GM12878 (cell line): ENCODE measurements at regions not wholly inside any gene's neighbourhood (a gene's known extent, or its start where the extent isn't known, plus 50 kb on each side); places are given as distances from the start of the nearest gene placed in this dataset.

Experiments used
- ATAC-seq: fragments of 200-7000 bp; cut with Tn5 transposase; 3 replicates; pipeline ENCODE4 v1.9.1; 2020; ENCODE audit warnings: mild to moderate bottlenecking, moderate library complexity
- BruUV-seq: library from RNA; stranded (reverse); fragments of 400-500 nt; replicated peaks from 2 replicates; lab custom pipeline; 2021; lab: Mats Ljungman, UMichigan
- CTCF ChIA-PET: fragments of 300-600 bp; sonication (Branson Sonifier 250); formaldehyde crosslinking; extraction: SDS; loops from one replicate; lab custom pipeline; 2021; ENCODE audit warnings: inconsistent platforms; lab: Yijun Ruan, JAX
- POLR2A ChIA-PET: fragments of 350-600 bp; formaldehyde crosslinking; extraction: SDS; loops from one replicate; lab custom pipeline; 2021; ENCODE audit warnings: inconsistent platforms; lab: Charles Lee
- RAD21 ChIA-PET: fragments of 300-600 bp; sonication (Branson Sonifier 250); formaldehyde crosslinking; loops from one replicate; lab custom pipeline; 2023; ENCODE audit warnings: antibody characterized with exemption; ENCODE audit not compliant: unreplicated experiment; lab: Charles Lee
- SMC1A ChIA-PET: fragments of 300-600 bp; sonication (Branson Sonifier 250); formaldehyde crosslinking; loops from one replicate; lab custom pipeline; 2023; ENCODE audit not compliant: unreplicated experiment, uncharacterized antibody; lab: Charles Lee
- DNase-seq: peaks from one replicate; pipeline ENCODE4 v3.0.0-alpha.2; 2011; ENCODE audit warnings: low read depth, low spot score
- FAIRE-seq: peaks from 3 replicates; lab custom pipeline; 2011; peaks lifted over from hg19 to GRCh38; lab: Jason Lieb, UNC
- H2AFZ ChIP-seq: 2 replicates; pipeline ENCODE4 v1.6.0; 2011; ENCODE audit warnings: low read depth, low read length, control low read depth; ENCODE audit not compliant: control insufficient read depth
- H3K27ac ChIP-seq: 2 replicates; pipeline ENCODE4 v1.5.1; 2011; ENCODE audit warnings: control low read depth; ENCODE audit not compliant: control insufficient read depth, insufficient read depth
- H3K27me3 ChIP-seq, 2 experiments: replicated peaks in 1 of 2; 2 replicates each; pipeline versions ENCODE4 v1.6.0 to v1.6.1; 2011; ENCODE audit warnings: low read length in 1 of 2; ENCODE audit not compliant: control insufficient read depth in 2 of 2, insufficient read depth in 2 of 2
- H3K36me3 ChIP-seq, 2 experiments: 2 replicates each; pipeline ENCODE4 v1.5.1; 2011; ENCODE audit warnings: low read length in 1 of 2; ENCODE audit not compliant: control insufficient read depth in 2 of 2, insufficient read depth in 2 of 2
- H3K4me1 ChIP-seq: 2 replicates; pipeline ENCODE4 v1.6.1; 2011; ENCODE audit warnings: mild to moderate bottlenecking, low read length, moderate library complexity, mixed read lengths; ENCODE audit not compliant: control insufficient read depth, insufficient read depth
- H3K4me2 ChIP-seq: 2 replicates; pipeline ENCODE4 v1.6.0; 2011; ENCODE audit warnings: control low read depth; ENCODE audit not compliant: control insufficient read depth, insufficient read depth
- H3K4me3 ChIP-seq: fragments of 200-600 bp; sonication (generic); 2 replicates; pipeline ENCODE4 v1.5.1; 2016
- H3K79me2 ChIP-seq: 2 replicates; pipeline ENCODE4 v1.6.0; 2011; ENCODE audit warnings: low read length; ENCODE audit not compliant: control insufficient read depth, insufficient read depth
- H3K9ac ChIP-seq: 2 replicates; pipeline ENCODE4 v1.8.0; 2011; ENCODE audit warnings: low read length, control low read depth, mixed read lengths; ENCODE audit not compliant: control insufficient read depth, insufficient read depth
- H3K9me3 ChIP-seq: replicated peaks from 3 replicates; pipeline ENCODE4 v1.5.1; 2011; ENCODE audit warnings: mild to moderate bottlenecking, low read length; ENCODE audit not compliant: control insufficient read depth, insufficient read depth
- H4K20me1 ChIP-seq: 2 replicates; pipeline ENCODE4 v1.6.0; 2011; ENCODE audit not compliant: control insufficient read depth, insufficient read depth
- ATF2 ChIP-seq: IDR thresholded peaks from 2 replicates; pipeline ENCODE4 v1.6.1; 2012; ENCODE audit warnings: low read length, inconsistent platforms
- CREM ChIP-seq: IDR thresholded peaks from 2 replicates; pipeline ENCODE4 v1.6.1; 2014; ENCODE audit warnings: antibody characterized with exemption, low read depth
- E2F8 ChIP-seq: fragments of 450-650 bp; IDR thresholded peaks from 2 replicates; pipeline ENCODE4 v1.6.1; 2018; ENCODE audit warnings: mild to moderate bottlenecking, low read depth, moderate library complexity; ENCODE audit not compliant: partially characterized antibody
- FOS ChIP-seq: IDR thresholded peaks from 3 replicates; pipeline ENCODE4 v1.6.1; 2011; ENCODE audit warnings: borderline replicate concordance; ENCODE audit not compliant: insufficient read length; ENCODE audit errors: extremely low read depth
- GATAD2B ChIP-seq: fragments of 450-650 bp; conservative IDR thresholded peaks from 2 replicates; pipeline ENCODE4 v1.6.1; 2017; ENCODE audit warnings: low read depth, mild to moderate bottlenecking, moderate library complexity
- HDAC6 ChIP-seq: fragments of 200-600 bp; sonication (generic); IDR thresholded peaks from one replicate; pipeline ENCODE4 v1.8.0; 2017; ENCODE audit warnings: antibody characterized with exemption; ENCODE audit not compliant: unreplicated experiment
- IRF4 ChIP-seq: IDR thresholded peaks from 2 replicates; pipeline ENCODE4 v1.6.1; 2011; ENCODE audit warnings: low read depth, low read length
- NBN ChIP-seq: fragments of 450-650 bp; IDR thresholded peaks from 2 replicates; pipeline ENCODE4 v1.6.1; 2016
- NFYA ChIP-seq: IDR thresholded peaks from 2 replicates; pipeline ENCODE4 v1.6.1; 2011; ENCODE audit warnings: low read depth, mild to moderate bottlenecking, low read length, improper control_type of control experiment, borderline replicate concordance
- NR2C1 ChIP-seq: fragments of 450-650 bp; IDR thresholded peaks from 2 replicates; pipeline ENCODE4 v1.6.1; 2017; ENCODE audit warnings: antibody characterized with exemption, mild to moderate bottlenecking, moderate library complexity
- POLR2AphosphoS5 ChIP-seq: IDR thresholded peaks from 2 replicates; pipeline ENCODE4 v1.6.1; 2011; ENCODE audit warnings: mild to moderate bottlenecking, low read length, inconsistent platforms
- REST ChIP-seq: IDR thresholded peaks from 2 replicates; pipeline ENCODE4 v1.6.1; 2012; ENCODE audit warnings: mild to moderate bottlenecking, low read depth, low read length
- TCF12 ChIP-seq: IDR thresholded peaks from 2 replicates; pipeline ENCODE4 v1.6.1; 2011; ENCODE audit warnings: low read depth, mild to moderate bottlenecking, low read length
- ZNF592 ChIP-seq: fragments of 450-650 bp; IDR thresholded peaks from 2 replicates; pipeline ENCODE4 v1.6.1; 2017; ENCODE audit warnings: mild to moderate bottlenecking, moderate library complexity
- WGBS: methylation state at CpG from one replicate; pipeline ENCODE4 v1.1.6; 2016; ENCODE audit warnings: low lambda C conversion rate; ENCODE audit not compliant: insufficient replicate concordance, insufficient coverage; ENCODE audit errors: missing lambda C conversion rate; 5-methylcytosine and 5-hydroxymethylcytosine counted together
- in situ Hi-C: fragments of 300-500 bp; cut with MboI; formaldehyde crosslinking; loops from 9 replicates; pipeline ENCODE4 v1.14.3; 2018; ENCODE audit warnings: mixed read lengths
- intact Hi-C: fragments of 100-400 bp; cut with micrococcal nuclease; formaldehyde crosslinking; loops from one replicate; pipeline ENCODE4 v1.14.2; 2022; ENCODE audit not compliant: unreplicated experiment

GRCh38 chr16:79754081-79754480 is 153.5 kb upstream of the MAF start:
- intact Hi-C loops: no loop called here
- WGBS: 0% methylated on average over 1 of the region's 1 CpG
- TF ChIP-seq NR2C1 (no peak), FOS (no peak), POLR2AphosphoS5 (no peak), NFYA (no peak), ATF2 (no peak), CREM (no peak), IRF4 (no peak), E2F8 (no peak), NBN (no peak), REST (no peak), GATAD2B (no peak), HDAC6 (no peak), TCF12 (no peak), ZNF592 (no peak)

More at GRCh38 chr16:79754081-79754480, 153.5 kb upstream of the MAF start:
- POLR2A ChIA-PET: no interaction called here
- FAIRE-seq (no peak), DNase-seq (no peak), ATAC-seq (no peak)
- BruUV-seq: no TSS peak
- no peaks in the 10 kb centered on the region for H3K36me3 ChIP-seq
- H3K27ac ChIP-seq: no peak overlapping the region
- H3K9ac ChIP-seq: no peak overlapping the region
- H3K27me3 ChIP-seq: no peaks in the 10 kb centered on the region; a peak in 1 of 4 replicates
- H3K79me2 ChIP-seq: no peaks in the 10 kb centered on the region
- H3K4me1 ChIP-seq: no peaks in the 10 kb centered on the region
- SMC1A ChIA-PET: interaction anchor here (0.6 kb wide), 1 partner anchor 36 kb away, joined by 3 read pairs; no protein-coding TSS in a partner anchor
- no peak overlapping the region for H3K4me2 ChIP-seq
- in situ Hi-C loops: no loop called here
- H3K9me3 ChIP-seq: no peaks in the 10 kb centered on the region
- RAD21 ChIA-PET: no interaction called here
- H3K4me3 ChIP-seq: no peak overlapping the region
- no peaks in the 10 kb centered on the region for H4K20me1 ChIP-seq
- no peak overlapping the region for H2AFZ ChIP-seq
- CTCF ChIA-PET: interaction anchor here (1.2 kb wide), 1 partner anchor 11 kb away, joined by 3 read pairs; no protein-coding TSS in a partner anchor
